ENCODE measurements at regions not wholly inside any gene's neighbourhood (a gene's known extent, or its start where the extent isn't known, plus 50 kb on each side); places are given as distances from the start of the nearest gene placed in this dataset.
A peak's percentile ranks its signal among the peaks of the same experiment; 100 is the strongest.

DNA sequence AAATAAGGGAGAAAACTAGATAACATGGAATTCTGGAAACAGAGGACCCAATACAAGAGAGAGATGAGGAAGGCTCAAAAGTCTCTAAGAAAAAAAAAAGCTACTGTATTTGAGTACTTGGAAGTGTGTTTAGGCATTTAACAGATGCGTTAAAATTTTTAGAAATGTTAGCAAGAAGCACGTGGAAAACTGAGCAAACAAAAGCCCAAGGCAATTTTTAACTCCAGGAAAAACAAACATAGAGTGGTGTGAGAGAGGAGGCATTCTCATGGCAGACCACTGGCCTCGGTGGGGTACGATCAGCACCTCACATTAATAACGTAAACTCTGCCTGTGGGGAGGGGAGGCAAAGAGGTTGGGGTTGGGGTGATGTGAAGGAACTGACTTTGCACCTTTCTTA lies 321.4 kb downstream of the GADD45G start:
- Mint-ChIP-seq H3K9me3 (ENCODE audit: low read depth) (no peaks in the 10 kb centered on the region), H3K27ac (no peak overlapping the region), H3K4me1 (ENCODE audit: low read depth) (peaks cover 44% of the 10 kb centered on the region), H3K36me3 (ENCODE audit: insufficient read depth) (no peaks in the 10 kb centered on the region), H3K4me3 (ENCODE audit: low read depth) (no peak overlapping the region), H3K27me3 (peaks cover 19% of the 10 kb centered on the region)
- DNase-seq (ENCODE audit: low spot score, unreplicated experiment), result no peak
- TF ChIP-seq, protein P1, sequence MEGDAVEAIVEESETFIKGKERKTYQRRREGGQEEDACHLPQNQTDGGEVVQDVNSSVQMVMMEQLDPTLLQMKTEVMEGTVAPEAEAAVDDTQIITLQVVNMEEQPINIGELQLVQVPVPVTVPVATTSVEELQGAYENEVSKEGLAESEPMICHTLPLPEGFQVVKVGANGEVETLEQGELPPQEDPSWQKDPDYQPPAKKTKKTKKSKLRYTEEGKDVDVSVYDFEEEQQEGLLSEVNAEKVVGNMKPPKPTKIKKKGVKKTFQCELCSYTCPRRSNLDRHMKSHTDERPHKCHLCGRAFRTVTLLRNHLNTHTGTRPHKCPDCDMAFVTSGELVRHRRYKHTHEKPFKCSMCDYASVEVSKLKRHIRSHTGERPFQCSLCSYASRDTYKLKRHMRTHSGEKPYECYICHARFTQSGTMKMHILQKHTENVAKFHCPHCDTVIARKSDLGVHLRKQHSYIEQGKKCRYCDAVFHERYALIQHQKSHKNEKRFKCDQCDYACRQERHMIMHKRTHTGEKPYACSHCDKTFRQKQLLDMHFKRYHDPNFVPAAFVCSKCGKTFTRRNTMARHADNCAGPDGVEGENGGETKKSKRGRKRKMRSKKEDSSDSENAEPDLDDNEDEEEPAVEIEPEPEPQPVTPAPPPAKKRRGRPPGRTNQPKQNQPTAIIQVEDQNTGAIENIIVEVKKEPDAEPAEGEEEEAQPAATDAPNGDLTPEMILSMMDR (IDR thresholded peaks at IDR 0.05; ENCODE audit: unreplicated experiment), result no peak

DNA sequence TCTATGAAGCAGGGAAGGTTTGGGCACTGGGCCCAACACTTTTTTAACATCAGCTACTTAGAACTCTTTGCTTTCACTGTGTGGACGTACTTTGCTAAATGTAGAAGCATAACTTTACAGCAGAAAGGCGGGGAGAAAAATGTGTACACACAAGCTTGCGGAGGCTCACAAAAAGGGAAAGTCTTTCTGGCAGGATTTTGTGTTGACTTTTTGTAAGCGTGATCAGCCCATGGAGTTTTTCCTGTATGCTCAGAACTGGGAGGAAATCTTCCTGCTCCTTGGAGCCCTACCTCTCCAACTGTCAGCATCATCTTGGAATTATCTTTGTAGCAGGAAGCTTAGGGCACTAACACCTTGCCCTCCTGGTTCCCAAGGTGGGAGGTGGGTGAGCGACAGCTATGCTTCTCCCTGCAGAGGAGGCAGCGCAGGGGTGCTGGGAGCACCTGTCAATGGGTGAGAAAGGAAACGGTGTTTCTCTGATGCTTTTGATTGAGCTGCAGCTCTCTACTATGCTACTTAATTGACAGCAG lies 321.9 kb downstream of the GADD45G start:
- Mint-ChIP-seq H3K4me1 (ENCODE audit: low read depth) (peaks cover 44% of the 10 kb centered on the region), H3K27me3 (peaks cover 19% of the 10 kb centered on the region), H3K36me3 (ENCODE audit: insufficient read depth) (no peaks in the 10 kb centered on the region), H3K4me3 (ENCODE audit: low read depth) (no peak overlapping the region), H3K9me3 (ENCODE audit: low read depth) (no peaks in the 10 kb centered on the region), H3K27ac (no peak overlapping the region)
- TF ChIP-seq, protein P1 (IDR thresholded peaks at IDR 0.05; ENCODE audit: unreplicated experiment), result no peak
- no peak for DNase-seq (ENCODE audit: low spot score, unreplicated experiment)

DNA sequence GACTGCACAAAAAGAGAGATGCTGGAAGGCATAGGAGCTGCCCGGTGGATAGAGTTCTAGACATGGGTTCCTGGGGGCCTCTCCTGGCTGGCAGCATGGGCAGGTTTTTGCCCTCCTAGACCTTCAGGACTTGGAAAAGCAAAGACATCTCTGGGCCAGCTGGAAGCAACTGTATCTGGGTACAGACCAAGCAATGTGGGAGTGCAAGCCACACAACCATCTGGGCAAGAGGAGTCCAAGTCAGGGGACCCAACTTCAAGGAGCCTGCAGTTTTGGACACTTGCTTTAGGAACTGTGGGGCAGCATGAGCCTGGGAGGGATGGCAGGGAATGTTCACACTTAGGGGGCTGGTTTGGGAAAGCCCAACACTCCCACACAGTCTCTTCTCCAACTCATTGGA lies 323.3 kb downstream of the GADD45G start:
- DNase-seq (ENCODE audit: low spot score, unreplicated experiment), result no peak
- Mint-ChIP-seq H3K27me3 (peaks cover 26% of the 10 kb centered on the region), H3K27ac (no peak overlapping the region)

DNA sequence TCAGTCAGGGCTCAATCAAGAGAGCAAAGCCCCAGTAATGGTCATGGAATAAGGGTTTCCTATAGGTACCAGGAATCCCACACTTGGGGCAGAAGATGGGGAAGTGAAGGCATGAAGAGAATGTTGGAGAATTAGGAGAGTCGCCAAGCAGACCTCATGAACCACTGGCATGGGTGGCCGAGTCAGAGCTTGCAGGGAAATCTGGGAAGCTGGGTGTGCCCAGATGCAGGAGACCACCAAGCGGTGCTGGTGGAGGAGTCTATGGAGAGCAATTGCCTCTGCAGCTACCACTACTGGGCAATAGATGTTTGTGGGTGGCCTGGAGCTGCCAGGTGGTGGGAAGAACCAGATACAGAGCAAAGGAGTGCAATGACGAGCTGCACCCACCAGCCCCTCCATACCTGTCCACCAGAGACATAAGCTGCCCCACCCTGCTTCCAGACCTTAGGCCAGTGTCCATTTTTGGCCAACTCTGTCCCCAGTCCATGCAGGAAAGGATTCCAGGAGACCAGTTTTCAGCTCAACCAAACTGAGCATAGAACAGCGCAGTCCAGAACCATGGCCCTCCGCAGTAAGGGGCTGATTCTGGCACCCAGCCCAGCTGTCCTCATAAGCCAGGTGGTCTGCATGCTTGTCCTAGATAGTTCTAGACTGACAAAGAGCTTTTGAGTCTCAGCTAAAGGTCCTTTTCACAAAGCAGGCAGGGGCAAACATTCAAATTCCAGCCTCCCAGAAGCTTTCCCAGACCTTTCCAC lies 323.9 kb downstream of the GADD45G start:
- Mint-ChIP-seq H3K36me3 (ENCODE audit: insufficient read depth) (no peaks in the 10 kb centered on the region), H3K4me1 (ENCODE audit: low read depth) (peaks cover 37% of the 10 kb centered on the region), H3K27ac (no peak overlapping the region), H3K9me3 (ENCODE audit: low read depth) (no peaks in the 10 kb centered on the region), H3K4me3 (ENCODE audit: low read depth) (no peak overlapping the region), H3K27me3 (peaks cover 29% of the 10 kb centered on the region)
- TF ChIP-seq, protein P1 (IDR thresholded peaks at IDR 0.05; ENCODE audit: unreplicated experiment), result no peak
- no peak for DNase-seq (ENCODE audit: low spot score, unreplicated experiment)

More for the DNA sequence above, 323.3 kb downstream of the GADD45G start:
- no peaks in the 10 kb centered on the region for H3K9me3 Mint-ChIP-seq (ENCODE audit: low read depth)
- TF ChIP-seq, protein P1 (IDR thresholded peaks at IDR 0.05; ENCODE audit: unreplicated experiment), result no peak
- no peaks in the 10 kb centered on the region for H3K36me3 Mint-ChIP-seq (ENCODE audit: insufficient read depth)
- no peak overlapping the region for H3K4me3 Mint-ChIP-seq (ENCODE audit: low read depth)
- peaks cover 40% of the 10 kb centered on the region for H3K4me1 Mint-ChIP-seq (ENCODE audit: low read depth)

DNA sequence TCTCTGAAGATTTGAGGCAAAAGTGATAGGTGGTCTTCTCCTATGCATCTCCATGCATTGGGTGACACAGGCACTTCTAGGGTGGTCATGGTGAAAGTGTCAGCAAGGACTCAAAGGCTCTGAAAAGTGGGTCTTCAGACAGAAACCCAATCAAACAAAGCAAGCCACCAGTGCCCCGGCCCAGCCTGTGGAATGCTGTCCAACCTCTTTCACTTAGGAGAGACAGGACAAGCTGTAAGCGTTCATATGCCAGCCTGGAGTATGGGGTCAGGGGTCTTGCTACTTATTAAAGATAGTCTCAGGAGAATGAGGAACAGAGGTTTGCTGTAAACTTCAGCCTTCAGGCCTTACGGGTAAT lies 324.5 kb downstream of the GADD45G start:
- H3K4me3 Mint-ChIP-seq (ENCODE audit: low read depth), result no peak overlapping the region

More for the DNA sequence above, 324.5 kb downstream of the GADD45G start:
- Mint-ChIP-seq H3K27me3 (peaks cover 29% of the 10 kb centered on the region), H3K9me3 (ENCODE audit: low read depth) (no peaks in the 10 kb centered on the region), H3K4me1 (ENCODE audit: low read depth) (peaks cover 32% of the 10 kb centered on the region), H3K27ac (peak overlapping the region; percentile 77), H3K36me3 (ENCODE audit: insufficient read depth) (no peaks in the 10 kb centered on the region)
- no peak for DNase-seq (ENCODE audit: low spot score, unreplicated experiment)
- TF ChIP-seq, protein P1 (IDR thresholded peaks at IDR 0.05; ENCODE audit: unreplicated experiment), result no peak
